Transverse colon (tissue), 4 donors: ENCODE measurements at regions not wholly inside any gene's neighbourhood (a gene's known extent, or its start where the extent isn't known, plus 50 kb on each side); places are given as distances from the start of the nearest gene placed in this dataset.

ENCODE experiments used
- DNase-seq: peaks from one replicate; pipeline ENCODE4 v3.0.0-alpha.2; 2019
- H3K27ac ChIP-seq, 4 donors: fragments of 200-600 bp; sonication (generic); 2 replicates each; pipeline ENCODE4 v1.5.1; 2016 to 2018; ENCODE audit warnings: inconsistent platforms in 4 of 4
- H3K27me3 ChIP-seq: fragments of 200-600 bp; sonication (generic); 2 replicates; pipeline ENCODE4 v1.5.1; 2017; ENCODE audit warnings: inconsistent platforms
- H3K36me3 ChIP-seq, 4 donors: fragments of 200-600 bp; sonication (generic); 2 replicates each; pipeline ENCODE4 v1.5.1; 2017 to 2019; ENCODE audit warnings: inconsistent platforms in 4 of 4
- H3K4me1 ChIP-seq, 4 donors: fragments of 200-600 bp; sonication (generic); 2 replicates each; pipeline ENCODE4 v1.5.1; 2017 to 2020; ENCODE audit warnings: inconsistent platforms in 4 of 4
- H3K4me3 ChIP-seq, 4 donors: fragments of 200-600 bp; sonication (generic); 1 replicate in 1 of 4; 2 replicates in 3 of 4; pipeline versions ENCODE4 v1.5.1 to v1.6.1; 2017 to 2019; ENCODE audit warnings: inconsistent platforms in 4 of 4
- H3K9me3 ChIP-seq, 2 donors: fragments of 200-600 bp; sonication (generic); 2 replicates each; pipeline ENCODE4 v1.5.1; 2017 to 2019; ENCODE audit warnings: inconsistent platforms in 2 of 2
- CTCF ChIP-seq, 5 experiments: fragments of 200-600 bp in 3 of 5; fragments of 450-650 bp in 2 of 5; sonication (generic) in 3 of 5; IDR thresholded peaks; 1 replicate in 2 of 5; 2 replicates in 3 of 5; pipeline ENCODE4 v1.5.1; 2016 to 2017; ENCODE audit warnings: antibody characterized with exemption in 5 of 5, inconsistent platforms in 3 of 5, mild to moderate bottlenecking in 2 of 5, moderate library complexity in 1 of 5
- EP300 ChIP-seq: sonication (generic); formaldehyde crosslinking; IDR thresholded peaks from one replicate; pipeline ENCODE4 v1.6.1; 2017; ENCODE audit warnings: antibody characterized with exemption, low read depth
- POLR2A ChIP-seq: fragments of 450-650 bp; IDR thresholded peaks from one replicate; pipeline ENCODE4 v1.6.1; 2016; ENCODE audit warnings: antibody characterized with exemption, mild to moderate bottlenecking, moderate library complexity
- POLR2AphosphoS5 ChIP-seq, 3 donors: sonication (generic); formaldehyde crosslinking; IDR thresholded peaks; one replicate each; pipeline ENCODE4 v1.6.1; 2016; ENCODE audit warnings: antibody characterized with exemption in 3 of 3
- WGBS, 2 donors: methylation state at CpG; one replicate each; pipeline ENCODE4 v1.1.5; 2018; ENCODE audit warnings: low coverage in 1 of 2; 5-methylcytosine and 5-hydroxymethylcytosine counted together
- in situ Hi-C, 4 donors: fragments of 200-750 bp; cut with MboI; loops; one replicate each; pipeline versions ENCODE4 v1.15.0 to v1.15.1; 2017; ENCODE audit warnings: low sequenced_read_pairs in 3 of 4, low pct_ligation_motif_present in 1 of 4, low pct_unique_long_range_greater_than_20kb in 1 of 4
- intact Hi-C: fragments of 100-400 bp; cut with DNase I; formaldehyde crosslinking; loops from one replicate; pipeline ENCODE4 v1.15.1; 2023; ENCODE audit warnings: low total_unique reads

GRCh38 chr10:131771634-131772358, 129.0 kb upstream of the PPP2R2D start:
- 80% methylated on average over 16 of the region's 16 CpGs; no CpG with 5 or more reads in 1 of the 2 donors for WGBS, 2 donors
- intact Hi-C loops = no loop called here
- no peak overlapping the region for H3K4me3 ChIP-seq
- TF ChIP-seq POLR2AphosphoS5 (IDR thresholded peaks at IDR 0.05) (no peak), POLR2A (no peak), EP300 (no peak), CTCF (IDR thresholded peaks at IDR 0.05) (no peak)
- DNase-seq = no peak
- H3K4me1 ChIP-seq = no peaks in the 10 kb centered on the region
- H3K27ac ChIP-seq = no peak overlapping the region
- no peaks in the 10 kb centered on the region for H3K27me3 ChIP-seq
- in situ Hi-C loops = no loop called here
- peaks cover 0 to 5% of the 10 kb centered on the region in 2 donors for H3K9me3 ChIP-seq
- no peaks in the 10 kb centered on the region for H3K36me3 ChIP-seq

GRCh38 chr10:131772441-131772840, 128.4 kb upstream of the PPP2R2D start:
- DNase-seq = no peak
- Histone ChIP-seq H3K36me3 (no peaks in the 10 kb centered on the region), H3K4me3 (no peak overlapping the region), H3K4me1 (no peaks in the 10 kb centered on the region), H3K27ac (no peak overlapping the region), H3K27me3 (no peaks in the 10 kb centered on the region), H3K9me3 (peaks cover 0 to 11% of the 10 kb centered on the region in 2 donors)
- in situ Hi-C loops (no loop called here), intact Hi-C loops (no loop called here)
- WGBS, 2 donors = 52 to 58% methylated on average over 8 to 9 of the region's 9 CpGs
- no peak for TF ChIP-seq CTCF (IDR thresholded peaks at IDR 0.05)
- TF ChIP-seq POLR2A = no peak
- TF ChIP-seq EP300 = no peak
- TF ChIP-seq POLR2AphosphoS5 (IDR thresholded peaks at IDR 0.05) = no peak

- H3K36me3 ChIP-seq = no peaks in the 10 kb centered on the region
- no peak for DNase-seq
- no peak for TF ChIP-seq CTCF (IDR thresholded peaks at IDR 0.05)
- no peak for TF ChIP-seq EP300
- TF ChIP-seq POLR2A = no peak
- TF ChIP-seq POLR2AphosphoS5 (IDR thresholded peaks at IDR 0.05) = no peak
- H3K9me3 ChIP-seq = peaks cover 9 to 20% of the 10 kb centered on the region in 2 donors
- H3K4me3 ChIP-seq = no peak overlapping the region
- H3K27me3 ChIP-seq = no peaks in the 10 kb centered on the region
- intact Hi-C loops (no loop called here), in situ Hi-C loops (no loop called here)
- H3K27ac ChIP-seq = no peak overlapping the region
- WGBS, 2 donors = 42 to 73% methylated on average over 2 to 32 of the region's 34 CpGs
- H3K4me1 ChIP-seq = no peaks in the 10 kb centered on the region
Measured at GRCh38 chr10:131773370-131774343, 127.2 kb upstream of the PPP2R2D start.

- TF ChIP-seq POLR2AphosphoS5 (IDR thresholded peaks at IDR 0.05) (no peak), POLR2A (no peak), EP300 (no peak), CTCF (IDR thresholded peaks at IDR 0.05) (no peak)
- Histone ChIP-seq H3K27me3 (no peaks in the 10 kb centered on the region), H3K9me3 (peaks cover 9 to 20% of the 10 kb centered on the region in 2 donors), H3K27ac (no peak overlapping the region), H3K4me3 (no peak overlapping the region), H3K36me3 (no peaks in the 10 kb centered on the region), H3K4me1 (no peaks in the 10 kb centered on the region)
- 81% methylated on average over 11 of the region's 17 CpGs; no CpG with 5 or more reads in 1 of the 2 donors for WGBS, 2 donors
- intact Hi-C loops = no loop called here
- no peak for DNase-seq
- in situ Hi-C loops = loop anchor here in 2 of 4 donors (25.0 kb wide), 1 partner anchor 1587 kb away; no protein-coding TSS in a partner anchor
Measured at GRCh38 chr10:131774681-131775085, 126.1 kb upstream of the PPP2R2D start.
